HG03097 (cell line): ENCODE measurements at regions not wholly inside any gene's neighbourhood (a gene's known extent, or its start where the extent isn't known, plus 50 kb on each side); places are given as distances from the start of the nearest gene placed in this dataset.

Experiments used
- ATAC-seq: cut with Tn5 transposase; IDR thresholded peaks from one replicate; pipeline ENCODE4 v1.9.1; 2021; ENCODE audit not compliant: unreplicated experiment, low FRiP score

- ATAC-seq: no peak
Measured at GRCh38 chr1:70915258-70916033, 132.2 kb downstream of the PTGER3 start.

DNA sequence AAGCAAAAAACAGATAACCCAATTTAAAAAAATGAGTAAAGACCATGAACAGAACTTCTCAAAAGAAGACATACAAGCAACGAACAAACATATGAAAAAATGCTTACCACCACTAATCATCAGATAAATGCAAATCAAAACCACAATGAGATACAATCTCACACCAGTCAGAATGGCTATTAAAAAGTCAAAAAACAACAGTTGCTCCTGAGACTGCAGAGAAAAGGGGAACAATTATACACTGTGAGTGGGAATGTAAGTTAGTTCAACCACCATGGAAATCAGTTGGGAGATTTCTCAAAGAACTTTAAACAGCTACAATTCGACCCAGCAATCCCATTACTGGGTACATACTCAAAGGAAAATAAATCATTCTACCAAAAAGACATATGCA, 131.6 kb downstream of the PTGER3 start:
- no peak for ATAC-seq

GRCh38 chr1:70919706-70920323, 127.8 kb downstream of the PTGER3 start:
- ATAC-seq: no peak
